Stimulated activated naive CD4-positive, alpha-beta T cell (primary cell): ENCODE measurements at regions not wholly inside any gene's neighbourhood (a gene's known extent, or its start where the extent isn't known, plus 50 kb on each side); places are given as distances from the start of the nearest gene placed in this dataset.

ENCODE experiments used
- DNase-seq, 6 experiments: peaks; one replicate each; lab custom pipeline; 2025; lab: John Stamatoyannopoulos, UW

DNA sequence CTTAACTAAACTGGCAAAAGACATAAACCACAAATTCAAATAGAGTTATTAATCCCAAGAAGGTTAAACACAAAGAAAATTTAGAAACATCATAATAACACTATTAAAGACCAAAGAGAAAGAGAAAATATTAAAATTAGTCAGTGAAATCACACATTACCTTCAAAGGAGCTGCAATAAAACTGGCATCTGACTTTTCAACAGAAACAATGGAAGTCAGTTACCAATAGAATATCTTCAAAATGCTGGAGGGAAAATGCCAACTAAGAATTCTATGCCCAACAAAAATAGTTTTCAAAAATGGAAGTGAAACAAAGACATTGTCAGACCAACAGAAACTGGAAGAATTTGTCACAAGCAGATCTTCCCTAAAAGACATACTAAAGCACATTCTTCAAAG is 68.7 kb upstream of the RNF7 start:
- DNase-seq, result no peak

DNA sequence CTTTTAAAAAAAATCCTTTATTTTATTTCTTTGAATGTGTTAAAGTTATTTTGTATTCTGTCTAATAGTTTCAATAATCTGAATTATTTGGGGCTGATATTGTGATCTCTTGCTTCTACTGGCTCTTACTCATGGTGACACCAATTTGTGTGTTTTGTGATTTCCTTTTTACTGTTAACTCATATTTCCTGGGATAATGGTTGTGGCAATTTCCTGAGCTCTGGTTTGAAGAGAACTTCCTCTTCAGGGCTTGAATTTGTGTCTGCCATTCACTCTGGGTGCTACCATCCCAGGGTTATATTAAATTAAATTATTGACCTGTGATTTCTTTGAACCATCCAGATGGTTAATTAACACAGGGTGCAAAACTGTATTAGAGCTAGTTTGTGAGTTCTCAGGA is 60.4 kb upstream of the RNF7 start:
- DNase-seq, result no peak

DNA sequence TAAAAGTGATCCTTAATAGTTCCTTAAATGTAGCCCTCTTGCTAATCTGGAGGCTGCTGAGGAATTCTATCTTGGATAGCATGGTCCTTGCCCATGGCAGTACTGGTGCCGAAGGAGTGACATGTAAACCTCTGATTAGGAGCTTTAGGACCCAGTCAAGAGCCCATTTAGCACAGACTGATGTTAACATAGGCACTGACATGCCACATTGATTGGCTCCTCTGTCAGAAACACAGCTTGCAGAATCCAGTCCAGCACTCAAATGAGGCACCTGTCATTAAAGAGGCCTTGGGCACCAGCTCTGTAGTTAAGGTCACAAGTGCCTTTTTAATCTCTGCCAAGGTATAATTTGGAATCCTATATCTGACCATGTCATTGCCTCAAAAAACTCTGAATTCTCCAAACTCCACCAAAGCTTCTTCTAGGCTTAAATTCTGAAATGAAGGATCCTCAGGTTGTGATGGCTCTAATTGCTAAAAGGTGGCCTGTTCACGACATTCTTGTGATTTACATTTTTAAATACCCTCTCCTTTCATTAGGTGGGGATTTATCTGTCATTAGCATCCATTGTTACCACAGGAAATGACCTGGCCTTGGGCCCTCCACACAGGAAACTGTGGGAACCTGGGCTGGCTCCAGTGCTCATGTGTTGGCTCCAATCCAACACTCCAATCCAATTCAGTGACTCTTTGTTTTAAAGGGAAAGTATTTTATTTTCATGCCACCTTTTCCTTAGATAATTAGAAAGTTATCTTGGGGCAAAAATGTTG is 57.3 kb upstream of the RNF7 start:
- DNase-seq, result no peak

DNA sequence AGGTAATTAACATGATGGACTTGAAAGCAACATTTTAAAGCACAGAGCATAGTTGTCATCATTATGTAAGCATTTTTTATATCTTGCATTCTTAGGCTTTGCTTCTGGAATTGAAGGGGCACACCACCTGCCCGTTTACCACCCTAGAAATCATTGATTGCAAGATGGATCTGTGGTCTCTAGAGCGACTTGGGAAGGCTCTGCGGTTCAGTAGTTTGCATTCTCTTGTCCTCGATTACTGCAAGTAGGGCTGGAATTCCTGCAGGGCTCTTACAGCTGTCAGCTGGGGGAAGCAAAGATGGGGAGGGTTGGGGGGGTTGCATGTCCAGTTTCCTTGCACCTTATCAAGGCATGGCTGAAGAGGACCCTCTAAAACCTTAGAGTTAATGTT is 56.7 kb upstream of the RNF7 start:
- no peak for DNase-seq

DNA sequence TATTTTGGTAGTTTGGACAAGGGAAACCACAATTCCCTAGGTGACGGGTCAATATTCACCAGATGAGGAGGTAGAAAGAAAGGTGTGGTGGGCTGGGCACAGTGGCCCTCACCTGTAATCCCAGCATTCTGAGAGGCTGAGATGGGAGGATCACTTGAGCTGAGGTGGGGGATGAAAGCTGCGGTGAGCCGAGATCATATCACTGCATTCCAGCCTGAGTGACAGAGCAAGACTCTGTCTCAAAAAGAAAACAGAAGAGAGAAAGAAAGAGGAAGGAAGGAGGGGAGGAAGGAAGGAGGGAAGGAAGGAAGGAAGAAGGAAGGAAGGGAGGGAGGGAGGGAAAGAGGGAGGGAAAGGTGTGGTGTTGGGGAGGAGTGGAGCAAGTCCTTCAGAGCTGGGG is 56.1 kb upstream of the RNF7 start:
- no peak for DNase-seq

DNA sequence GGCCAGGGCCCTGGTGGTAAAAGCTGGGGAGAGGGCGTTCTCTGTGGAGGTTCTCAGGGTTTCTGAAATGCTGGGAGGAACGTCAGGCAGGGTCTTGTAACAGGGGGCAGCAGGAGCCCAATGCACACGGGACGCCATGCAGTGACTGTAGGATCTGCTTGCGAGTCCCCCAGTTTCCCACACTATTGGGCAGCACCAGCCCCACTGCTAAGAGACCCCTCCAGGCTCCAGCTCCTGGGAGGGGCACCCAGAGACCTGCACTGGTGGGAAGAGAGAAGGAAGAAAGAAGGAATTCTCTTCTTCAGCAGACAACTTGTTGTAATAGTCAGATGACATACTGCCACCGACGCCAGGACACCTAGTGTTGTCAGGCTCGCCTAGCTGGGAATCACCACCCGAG is 55.2 kb upstream of the RNF7 start:
- no peak for DNase-seq

DNA sequence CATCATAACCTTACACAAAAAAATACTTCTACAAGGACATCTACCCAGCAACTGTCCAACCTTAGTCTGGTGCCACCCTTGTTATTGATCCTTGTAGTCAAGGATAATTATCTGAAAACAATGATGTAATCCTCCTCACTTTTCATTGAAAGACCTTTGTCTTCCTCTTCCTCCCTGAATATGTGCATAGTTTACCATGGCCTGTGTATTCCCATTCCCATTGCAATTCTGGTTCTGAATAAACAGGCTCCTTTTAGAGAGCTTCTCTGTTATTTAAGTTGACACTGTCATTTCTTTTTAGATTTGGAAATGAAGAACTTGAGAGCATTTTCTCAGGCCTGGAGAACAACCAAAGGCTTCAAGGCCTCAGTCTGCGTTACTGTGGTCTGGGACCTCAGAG is 53.3 kb upstream of the RNF7 start:
- DNase-seq, result no peak

DNA sequence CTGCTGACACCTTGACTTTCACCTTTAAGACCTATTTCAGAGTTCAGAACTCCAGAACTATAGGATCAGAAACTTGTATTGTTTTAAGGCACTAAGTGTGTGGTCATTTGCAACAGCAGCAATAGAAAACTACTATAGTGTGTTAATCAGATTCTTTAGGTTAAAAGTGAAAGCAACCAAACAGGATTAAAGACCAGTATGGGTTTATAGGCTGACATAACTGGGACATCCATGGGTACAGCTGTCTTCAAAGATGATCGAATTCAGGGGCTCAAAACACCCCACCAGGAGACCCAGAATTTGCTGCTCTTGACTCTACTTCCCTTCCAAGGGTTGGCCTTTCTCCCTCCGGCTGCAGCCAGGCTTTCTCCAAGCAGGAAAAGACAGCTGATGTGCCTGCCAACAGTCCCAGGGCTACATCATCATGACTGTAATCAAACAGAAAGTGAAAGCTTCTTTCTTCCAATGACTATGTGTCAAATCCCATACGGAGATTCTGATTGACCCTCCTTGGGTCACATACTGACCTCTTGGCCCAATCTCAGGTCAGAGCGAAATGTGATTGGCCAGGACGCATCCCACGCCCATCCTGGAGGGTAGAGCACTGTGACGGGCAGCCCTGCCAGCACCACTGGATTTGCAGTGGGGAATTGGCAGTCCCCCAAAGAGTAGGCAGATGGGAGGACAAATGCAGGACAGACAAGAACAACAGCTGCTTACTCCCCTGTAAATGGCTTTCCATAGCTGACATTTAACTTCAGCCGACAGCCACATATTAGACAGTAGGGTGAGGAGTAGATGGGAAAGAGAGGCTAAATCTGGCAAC is 51.4 kb upstream of the RNF7 start:
- DNase-seq, result peak in 2 of 6 experiments; percentile 3 to 17
